ENCODE measurements at regions not wholly inside any gene's neighbourhood (a gene's known extent, or its start where the extent isn't known, plus 50 kb on each side); places are given as distances from the start of the nearest gene placed in this dataset.

GRCh38 chr13:107743983-107744382 lies 471.4 kb downstream of the LIG4 start:
- no peak for DNase-seq (ENCODE audit: low read depth in 3 of 3)

DNA sequence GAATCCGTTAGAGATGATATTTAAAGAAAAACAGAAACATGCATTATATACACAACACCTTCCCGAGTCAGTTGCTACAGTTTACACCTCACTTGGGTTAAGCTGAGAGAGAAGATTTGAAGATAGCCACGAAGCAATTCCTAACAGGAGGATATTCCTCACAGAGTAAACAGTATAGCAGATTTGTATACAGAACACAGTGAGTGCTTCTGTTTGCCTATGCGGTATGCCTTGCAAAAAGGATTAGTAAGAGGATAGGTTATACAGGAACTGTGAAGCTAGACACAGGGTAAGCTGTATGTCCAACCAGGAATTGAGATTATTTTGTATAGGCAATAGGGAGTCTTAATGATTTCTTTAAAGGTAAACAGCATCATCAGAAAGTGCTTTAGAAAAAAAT lies 471.8 kb downstream of the LIG4 start:
- DNase-seq (ENCODE audit: low read depth in 3 of 3), result no peak

- DNase-seq (ENCODE audit: low read depth in 3 of 3), result no peak
Measured at GRCh38 chr13:107743100-107743499, 472.2 kb downstream of the LIG4 start.

DNA sequence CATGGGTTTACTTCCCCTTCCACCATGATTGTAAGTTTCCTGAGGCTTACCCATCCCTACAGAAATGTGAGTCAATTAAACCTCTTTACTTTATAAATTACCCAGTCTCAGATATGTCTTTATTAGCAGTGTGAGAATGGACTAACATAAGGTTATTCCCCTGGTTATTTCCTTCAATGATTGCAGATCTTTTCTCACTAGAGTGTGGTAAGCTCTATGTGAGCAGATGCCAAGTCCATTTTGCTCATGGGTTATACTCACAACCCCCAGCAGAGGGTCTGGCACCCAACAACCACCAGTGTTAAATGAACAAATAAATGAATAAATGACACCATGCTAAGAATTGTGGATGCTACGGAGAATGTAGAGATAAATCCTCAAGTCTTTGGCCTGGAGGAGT lies 472.8 kb downstream of the LIG4 start:
- no peak for DNase-seq (ENCODE audit: low read depth in 3 of 3)

DNA sequence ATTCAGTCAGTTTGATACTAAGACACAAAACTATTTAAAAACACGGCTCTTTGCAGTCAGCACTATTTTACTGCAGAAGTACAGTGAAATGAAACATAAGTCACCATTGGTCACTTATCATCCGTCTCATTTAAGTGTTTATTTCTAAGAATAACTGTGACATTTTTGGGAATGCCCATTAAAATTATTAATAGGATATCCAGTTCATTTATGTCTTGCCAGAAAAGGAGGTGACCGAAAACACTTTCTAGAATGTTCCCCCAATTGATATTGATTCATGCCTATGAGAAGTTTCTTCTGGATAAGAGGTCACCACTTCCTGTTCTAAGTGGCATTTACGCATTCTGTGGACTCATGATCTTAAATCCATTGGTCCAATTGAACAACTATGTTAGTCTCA lies 477.3 kb downstream of the LIG4 start:
- DNase-seq (ENCODE audit: low read depth in 3 of 3), result no peak

DNA sequence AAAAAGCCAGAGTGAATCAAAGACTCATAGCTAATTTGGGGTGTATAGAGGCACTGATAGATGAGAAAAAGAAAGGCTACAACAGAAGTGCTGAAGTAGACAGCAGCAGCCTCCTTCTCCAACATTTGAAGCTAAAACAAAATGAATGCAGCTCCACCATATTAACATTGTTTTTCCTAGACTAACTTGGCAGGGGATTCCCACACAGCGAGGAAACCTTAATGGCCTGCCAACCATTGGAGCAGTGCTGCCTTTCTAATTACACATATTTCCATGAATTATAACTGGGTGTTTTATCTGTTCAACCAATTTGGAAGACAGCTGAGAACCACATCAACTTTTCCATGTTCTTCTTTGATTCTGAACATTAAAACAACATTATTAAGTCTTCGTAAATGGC lies 478.6 kb downstream of the LIG4 start:
- no peak for DNase-seq (ENCODE audit: low read depth in 3 of 3)

DNA sequence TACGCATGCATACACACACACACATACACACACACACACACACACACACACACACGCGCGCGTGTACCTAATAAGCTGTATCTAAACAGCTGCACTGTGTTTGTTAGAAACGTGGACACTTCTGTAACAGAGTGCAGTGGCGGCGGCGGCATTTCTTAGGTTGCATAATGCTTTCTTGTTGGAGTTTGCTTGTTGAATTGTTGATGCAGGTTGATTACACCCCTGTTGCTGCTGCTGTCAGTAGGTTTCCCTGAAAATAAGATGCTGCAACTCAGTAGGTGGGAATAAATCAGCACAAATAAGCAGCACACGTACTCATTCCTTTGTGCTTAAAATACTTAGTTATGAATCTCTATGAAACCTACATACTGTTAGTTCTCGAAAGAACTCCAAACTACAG lies 479.2 kb downstream of the LIG4 start:
- no peak for DNase-seq (ENCODE audit: low read depth in 3 of 3)

DNA sequence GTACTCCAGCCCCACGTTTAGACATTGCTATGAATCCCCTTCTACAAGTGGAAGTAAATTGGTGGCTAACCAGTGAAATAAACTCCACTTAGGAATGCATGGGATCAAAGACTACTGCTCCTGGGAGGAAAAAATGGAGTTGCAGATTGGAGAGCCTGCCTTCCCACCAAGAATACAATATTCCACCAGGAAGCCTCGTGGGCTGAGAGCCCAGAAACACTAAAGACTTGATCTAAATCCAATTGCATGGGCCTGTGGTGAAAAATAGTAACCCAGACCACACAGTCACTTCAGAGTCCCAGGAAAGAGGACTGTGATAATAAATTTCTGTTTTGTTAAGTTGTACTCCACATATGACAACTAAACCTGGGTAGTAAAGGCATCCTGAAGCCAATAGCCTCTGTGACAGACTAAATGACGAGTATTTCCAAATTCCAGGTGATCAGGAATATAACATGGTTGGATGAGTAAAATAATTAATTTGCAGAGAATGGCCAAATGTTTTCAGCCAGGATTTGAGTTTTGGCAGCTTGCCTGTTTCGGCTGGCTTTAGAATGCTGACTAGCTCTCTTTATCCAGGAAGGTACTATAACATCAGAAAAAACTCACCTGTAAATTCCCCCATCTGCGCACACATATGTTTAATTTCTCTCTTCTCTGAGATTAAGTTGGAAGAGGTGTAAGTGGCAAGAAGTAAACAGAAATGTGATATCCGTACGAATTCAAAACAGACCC lies 480.3 kb downstream of the LIG4 start:
- DNase-seq (ENCODE audit: low read depth in 3 of 3), result no peak

- no peak for DNase-seq (ENCODE audit: low read depth in 3 of 3)
Measured at GRCh38 chr13:107733276-107733675, 482.1 kb downstream of the LIG4 start.

DNA sequence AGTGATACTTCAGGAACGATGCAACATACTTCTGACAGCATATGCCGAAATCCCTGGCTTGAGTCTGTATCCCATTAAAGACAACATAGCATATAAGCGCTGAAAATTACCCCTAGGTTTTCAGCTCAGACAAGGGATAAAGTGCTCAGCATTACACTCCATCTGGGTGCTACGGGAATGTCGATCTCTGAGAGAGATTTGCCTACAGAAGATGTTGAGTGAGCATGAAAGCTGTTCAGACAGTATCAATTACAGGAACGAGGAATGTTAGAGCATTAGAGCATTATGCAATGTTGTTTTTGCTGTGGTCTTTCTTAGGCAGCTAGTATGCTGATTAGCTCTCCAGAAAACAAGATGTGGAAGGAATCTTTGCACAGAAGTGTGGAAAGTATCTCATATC lies 484.5 kb downstream of the LIG4 start:
- DNase-seq (ENCODE audit: low read depth in 3 of 3), result no peak

GRCh38 chr13:107721125-107721869 lies 494.0 kb downstream of the LIG4 start:
- DNase-seq (ENCODE audit: low read depth in 3 of 3), result no peak

DNA sequence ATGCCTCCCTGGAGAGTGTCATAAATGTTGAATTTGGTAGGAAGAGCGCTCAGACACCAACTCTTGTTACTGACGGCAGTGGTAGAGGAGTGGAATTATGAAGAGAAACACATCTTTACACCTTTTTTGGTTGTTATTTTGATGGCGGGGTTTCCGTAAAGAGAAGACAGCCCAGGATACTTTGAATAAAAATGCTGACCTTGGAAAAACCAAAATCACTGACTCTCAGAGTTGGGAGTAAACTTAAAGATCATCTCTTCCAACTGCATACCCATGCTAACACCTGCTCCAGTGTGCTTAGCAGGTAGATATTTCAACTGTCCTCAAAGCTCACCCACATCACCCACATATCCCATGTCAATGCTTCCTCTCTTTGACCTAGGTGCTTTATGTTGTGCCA lies 498.6 kb downstream of the LIG4 start:
- no peak for DNase-seq (ENCODE audit: low read depth in 3 of 3)

GRCh38 chr13:107716241-107716640 lies 499.1 kb downstream of the LIG4 start:
- no peak for DNase-seq (ENCODE audit: low read depth in 3 of 3)

GRCh38 chr13:107715496-107715895 lies 499.8 kb downstream of the LIG4 start:
- DNase-seq (ENCODE audit: low read depth in 3 of 3), result no peak

DNA sequence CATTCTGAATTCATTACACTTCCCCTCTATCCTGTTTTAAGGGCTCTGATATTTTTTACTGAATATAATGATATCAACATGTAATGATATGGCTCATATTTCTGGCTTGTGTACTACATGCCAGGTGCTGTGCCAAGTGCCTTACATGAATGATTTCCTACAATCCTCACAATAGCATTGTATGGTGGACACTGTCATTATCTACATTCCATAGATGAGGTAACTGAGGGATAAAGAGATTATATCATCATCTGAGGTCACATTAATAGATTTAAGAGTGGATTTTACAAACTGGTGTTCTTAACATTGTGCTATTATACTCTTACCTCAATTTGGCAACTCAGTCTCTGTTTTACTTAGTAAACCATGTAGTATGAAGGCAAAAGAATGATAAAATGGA lies 502.0 kb downstream of the LIG4 start:
- DNase-seq (ENCODE audit: low read depth in 3 of 3), result no peak

GRCh38 chr13:107712145-107712860 lies 503.0 kb downstream of the LIG4 start:
- DNase-seq (ENCODE audit: low read depth in 3 of 3), result no peak

DNA sequence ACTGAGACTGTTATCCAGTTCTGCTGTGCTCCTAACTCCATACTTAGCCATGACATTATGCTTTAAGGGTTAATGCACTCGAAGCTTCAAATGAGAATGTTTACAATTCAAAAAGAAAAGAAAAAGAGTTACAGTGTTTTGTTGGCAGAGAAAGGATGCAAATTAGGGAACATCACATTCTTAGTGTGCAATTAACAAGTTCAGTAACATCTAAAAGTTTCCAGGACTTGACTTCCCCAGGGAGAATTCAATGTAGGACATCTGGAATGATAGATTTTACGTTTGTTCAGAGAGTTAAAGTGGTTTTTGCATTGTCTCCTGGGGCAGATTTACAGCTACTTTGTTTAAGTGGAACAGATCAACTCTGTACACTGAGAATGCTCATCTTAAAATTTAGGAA lies 525.2 kb downstream of the LIG4 start:
- DNase-seq (ENCODE audit: low read depth in 3 of 3), result no peak

DNA sequence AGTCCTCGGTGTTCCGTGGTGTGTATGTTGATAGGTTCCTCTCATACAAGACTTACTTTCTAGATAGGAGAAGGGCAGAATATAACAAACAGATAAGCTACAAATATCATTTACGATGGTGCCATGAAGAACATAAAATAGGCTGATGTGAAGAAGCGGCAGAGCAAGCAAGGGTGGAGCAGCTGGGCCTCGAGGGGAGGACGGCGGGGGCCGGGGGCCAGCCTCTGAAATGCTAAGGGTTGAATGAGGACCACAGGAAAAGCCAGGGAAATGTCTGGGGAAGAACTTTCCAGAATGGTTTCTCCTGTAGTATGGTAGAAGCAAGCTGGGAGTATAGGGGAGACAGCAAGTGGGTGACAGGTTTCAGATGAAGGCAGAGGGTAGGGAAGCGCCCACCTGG lies 529.5 kb downstream of the LIG4 start:
- no peak for DNase-seq (ENCODE audit: low read depth in 3 of 3)

- no peak for DNase-seq (ENCODE audit: low read depth in 3 of 3)
Measured at GRCh38 chr13:107681600-107681999, 533.7 kb downstream of the LIG4 start.

DNA sequence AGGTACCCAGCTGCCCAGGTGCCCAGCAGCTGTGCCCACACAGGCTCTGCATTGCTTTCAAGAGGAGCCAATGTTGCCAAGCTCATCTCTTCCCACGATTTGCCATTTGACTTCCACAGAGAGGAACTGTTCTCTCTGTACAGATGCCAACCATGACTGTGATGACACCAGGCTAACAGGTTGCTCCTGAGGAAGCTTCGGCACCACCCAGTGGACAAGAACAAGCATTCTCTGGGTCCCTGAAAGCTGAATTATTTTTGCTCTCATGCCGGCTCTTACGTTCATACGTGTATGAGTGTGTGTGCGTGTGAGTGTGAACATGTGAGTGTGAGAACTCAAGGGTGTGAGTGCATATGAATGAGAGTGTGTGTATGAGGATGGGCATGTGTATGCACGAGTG lies 535.2 kb downstream of the LIG4 start:
- no peak for DNase-seq (ENCODE audit: low read depth in 3 of 3)

GRCh38 chr13:107678075-107678689 lies 537.2 kb downstream of the LIG4 start:
- no peak for DNase-seq (ENCODE audit: low read depth in 3 of 3)

DNA sequence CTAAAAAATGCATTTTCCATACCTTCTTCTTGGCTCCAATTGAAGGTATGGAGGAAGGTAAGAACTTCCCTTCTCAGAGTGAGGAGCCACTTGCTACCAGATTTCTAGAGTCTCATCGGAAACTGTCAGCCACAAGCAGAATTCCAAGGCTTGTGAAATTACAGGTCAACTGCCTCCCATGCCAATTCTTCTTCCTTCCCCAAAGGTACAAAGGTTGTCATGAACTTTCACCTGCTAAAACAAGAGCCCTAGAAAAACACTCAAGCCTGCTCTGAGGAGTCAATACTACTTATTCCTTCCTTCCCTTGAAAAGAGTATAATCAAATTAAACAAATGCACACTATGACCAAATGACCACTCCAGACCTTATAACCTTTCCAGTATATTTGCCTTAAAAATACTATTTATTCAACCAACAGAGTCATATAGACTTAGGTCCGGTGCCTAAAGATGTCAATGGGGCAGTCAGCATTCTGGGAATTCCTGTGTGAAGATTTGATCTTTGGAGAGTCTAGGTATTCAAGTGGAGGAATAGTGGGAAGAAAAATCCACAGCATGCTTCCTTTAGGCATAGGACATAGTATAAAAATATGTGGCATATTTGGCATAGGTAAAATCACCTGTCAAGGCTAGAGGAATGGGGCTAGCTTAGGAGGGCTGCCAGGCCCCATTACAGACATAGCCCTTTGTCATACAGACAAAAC lies 539.3 kb downstream of the LIG4 start:
- DNase-seq (ENCODE audit: low read depth in 3 of 3), result no peak
